Karpas-422 (cell line): ENCODE measurements at regions not wholly inside any gene's neighbourhood (a gene's known extent, or its start where the extent isn't known, plus 50 kb on each side); places are given as distances from the start of the nearest gene placed in this dataset.

Experiments
- DNase-seq: peaks from one replicate; pipeline ENCODE4 v3.0.0-alpha.2; 2015
- H2AFZ ChIP-seq: fragments of 200-600 bp; sonication (generic); 2 replicates; pipeline ENCODE4 v1.6.1; 2014; ENCODE audit warnings: antibody characterized with exemption, low read length, mixed read lengths
- H3K27ac ChIP-seq: fragments of 200-600 bp; sonication (generic); 2 replicates; pipeline ENCODE4 v1.5.1; 2014; ENCODE audit warnings: mild to moderate bottlenecking, low read length, moderate library complexity
- H3K27me3 ChIP-seq: fragments of 200-600 bp; sonication (generic); 2 replicates; pipeline ENCODE4 v1.6.1; 2014; ENCODE audit warnings: low read length, mixed read lengths
- H3K36me3 ChIP-seq: fragments of 200-600 bp; sonication (generic); 2 replicates; pipeline ENCODE4 v1.6.1; 2014; ENCODE audit warnings: low read length, mixed read lengths; ENCODE audit not compliant: insufficient read depth
- H3K4me1 ChIP-seq: fragments of 200-600 bp; sonication (generic); 2 replicates; pipeline ENCODE4 v1.6.1; 2014; ENCODE audit warnings: mild to moderate bottlenecking, low read length, mixed read lengths
- H3K4me2 ChIP-seq: fragments of 200-600 bp; sonication (generic); 2 replicates; pipeline ENCODE4 v1.6.1; 2014; ENCODE audit warnings: low read length, low read depth, mild to moderate bottlenecking; ENCODE audit not compliant: poor library complexity, severe bottlenecking
- H3K4me3 ChIP-seq: fragments of 200-600 bp; sonication (generic); 2 replicates; pipeline ENCODE4 v1.5.1; 2014; ENCODE audit warnings: mild to moderate bottlenecking, antibody characterized with exemption, low read length, mixed read lengths
- H3K79me2 ChIP-seq: fragments of 200-600 bp; sonication (generic); 2 replicates; pipeline ENCODE4 v1.6.1; 2014; ENCODE audit warnings: mild to moderate bottlenecking, low read length, mixed read lengths
- H3K9ac ChIP-seq: fragments of 200-600 bp; sonication (generic); 2 replicates; pipeline ENCODE4 v1.6.0; 2014; ENCODE audit warnings: low read length
- H3K9me2 ChIP-seq: fragments of 200-600 bp; sonication (generic), shearing (Covaris generic); replicated peaks from 2 replicates; pipeline ENCODE4 v1.6.0; 2014; ENCODE audit warnings: mild to moderate bottlenecking, low read length, moderate library complexity; ENCODE audit not compliant: insufficient read depth
- H3K9me3 ChIP-seq: fragments of 300-700, 200-600 bp; sonication (generic); 2 replicates; pipeline ENCODE4 v1.6.1; 2014; ENCODE audit warnings: low read length, mixed read lengths
- H4K20me1 ChIP-seq: fragments of 200-600 bp; sonication (generic); 2 replicates; pipeline ENCODE4 v1.6.1; 2014; ENCODE audit warnings: mild to moderate bottlenecking, antibody characterized with exemption, low read length, low read depth; ENCODE audit not compliant: insufficient read depth

DNA sequence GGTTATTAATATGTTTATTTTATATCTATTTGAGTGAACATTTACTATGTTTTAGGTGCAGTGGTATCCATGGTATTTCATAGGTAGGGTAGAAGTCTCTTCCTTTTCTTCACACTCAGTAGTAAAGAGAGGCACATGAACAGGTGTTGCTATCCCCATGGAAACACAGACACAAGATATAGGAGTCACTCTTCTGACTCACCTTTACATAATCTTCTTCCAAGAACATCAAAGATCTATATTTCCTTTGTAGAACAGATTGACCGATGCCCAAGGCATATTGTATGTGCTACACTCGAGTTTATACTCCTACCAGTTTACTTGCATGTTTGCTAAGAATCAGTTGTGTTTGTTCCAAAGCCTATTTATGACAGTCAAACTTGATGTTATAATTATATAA, 1997.4 kb downstream of the C4orf33 start:
- Histone ChIP-seq H3K9ac (no peak overlapping the region), H3K4me1 (no peaks in the 10 kb centered on the region), H3K27me3 (no peaks in the 10 kb centered on the region), H4K20me1 (no peaks in the 10 kb centered on the region), H3K4me3 (no peak overlapping the region), H3K9me2 (no peaks in the 10 kb centered on the region), H3K4me2 (no peak overlapping the region), H3K27ac (no peak overlapping the region), H3K9me3 (no peaks in the 10 kb centered on the region; the same call in 1 of the 2 replicates), H2AFZ (no peak overlapping the region), H3K79me2 (no peaks in the 10 kb centered on the region), H3K36me3 (no peaks in the 10 kb centered on the region)
- DNase-seq = no peak

DNA sequence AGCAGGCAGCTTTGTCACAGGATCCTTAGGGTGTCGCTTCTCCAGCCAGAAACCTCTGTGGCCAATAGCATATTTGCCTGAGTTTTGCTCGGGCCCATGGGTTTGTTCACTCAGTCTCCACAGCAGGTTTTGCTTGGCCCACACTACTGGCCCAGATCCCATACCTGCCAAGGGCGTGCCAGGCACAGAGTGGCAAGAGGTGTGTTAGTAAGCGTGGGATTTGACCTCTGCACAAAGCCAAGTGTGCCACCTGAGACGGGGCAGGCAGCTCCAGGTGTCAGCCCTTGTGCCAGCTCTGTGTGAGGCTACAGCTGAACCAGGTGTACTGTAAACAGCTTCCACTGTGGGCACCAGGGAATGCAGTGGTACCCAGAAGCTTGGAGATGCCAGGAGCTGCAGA, 2003.0 kb downstream of the C4orf33 start:
- no peaks in the 10 kb centered on the region for H3K4me1 ChIP-seq
- no peak for DNase-seq
- no peak overlapping the region for H3K4me2 ChIP-seq
- H3K79me2 ChIP-seq = no peaks in the 10 kb centered on the region
- no peaks in the 10 kb centered on the region for H3K36me3 ChIP-seq
- H3K9me2 ChIP-seq = no peaks in the 10 kb centered on the region
- no peaks in the 10 kb centered on the region for H4K20me1 ChIP-seq
- peaks cover 3% of the 10 kb centered on the region for H3K9me3 ChIP-seq
- H3K27ac ChIP-seq = no peak overlapping the region
- no peaks in the 10 kb centered on the region for H3K27me3 ChIP-seq
- H3K4me3 ChIP-seq = no peak overlapping the region
- H2AFZ ChIP-seq = no peak overlapping the region
- H3K9ac ChIP-seq = no peak overlapping the region

DNA sequence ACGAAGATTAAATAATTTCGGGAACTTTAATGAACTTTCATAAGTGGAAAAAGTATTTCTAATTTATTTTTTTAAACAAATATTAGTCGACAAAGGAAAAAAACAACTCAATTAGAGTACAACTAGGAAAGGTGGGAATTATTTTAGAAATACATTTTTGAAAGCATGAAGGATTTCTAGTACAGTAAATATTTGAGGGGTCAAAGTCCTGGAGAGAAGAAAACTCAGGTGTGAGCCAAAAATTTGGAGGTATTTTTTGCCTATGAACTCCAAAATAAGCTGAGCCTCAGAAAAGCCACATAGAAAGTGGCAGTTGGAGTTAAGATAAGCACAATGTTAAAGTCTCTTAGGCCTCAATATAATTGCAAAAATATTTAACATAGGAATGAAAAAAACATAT, 2017.3 kb downstream of the C4orf33 start:
- no peak overlapping the region for H3K9ac ChIP-seq
- no peaks in the 10 kb centered on the region for H3K9me2 ChIP-seq
- no peaks in the 10 kb centered on the region for H3K4me1 ChIP-seq
- H3K79me2 ChIP-seq = no peaks in the 10 kb centered on the region
- no peaks in the 10 kb centered on the region for H3K36me3 ChIP-seq
- H3K9me3 ChIP-seq = peaks cover 12% of the 10 kb centered on the region; the same call in 1 of the 2 replicates
- H4K20me1 ChIP-seq = no peaks in the 10 kb centered on the region
- H2AFZ ChIP-seq = no peak overlapping the region
- no peak overlapping the region for H3K4me2 ChIP-seq
- no peak overlapping the region for H3K4me3 ChIP-seq
- no peak for DNase-seq
- no peak overlapping the region for H3K27ac ChIP-seq
- no peaks in the 10 kb centered on the region for H3K27me3 ChIP-seq

DNA sequence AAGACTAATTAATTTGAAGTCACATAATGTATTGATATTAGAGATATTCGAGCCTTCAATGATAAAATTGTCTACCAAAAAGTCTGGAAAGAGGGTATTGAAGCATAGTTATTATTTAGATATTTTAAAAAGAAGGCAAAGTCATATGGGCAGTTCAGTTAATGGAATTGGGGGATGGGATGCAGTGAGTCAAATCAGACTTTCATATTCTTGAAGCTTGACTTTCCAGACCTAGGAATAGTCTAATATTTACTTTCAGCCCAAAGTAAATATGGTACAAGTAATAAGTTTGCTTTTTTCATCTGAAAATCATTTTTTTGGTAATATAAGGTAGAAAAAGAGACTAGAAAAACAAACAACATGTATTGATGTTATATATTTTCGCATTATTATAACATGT, 2017.8 kb downstream of the C4orf33 start:
- Histone ChIP-seq H3K36me3 (no peaks in the 10 kb centered on the region), H3K27ac (no peak overlapping the region), H3K9me3 (peaks cover 8% of the 10 kb centered on the region; the same call in 1 of the 2 replicates), H3K27me3 (no peaks in the 10 kb centered on the region), H3K9me2 (no peaks in the 10 kb centered on the region), H3K9ac (no peak overlapping the region), H3K79me2 (no peaks in the 10 kb centered on the region), H4K20me1 (no peaks in the 10 kb centered on the region), H3K4me2 (no peak overlapping the region), H3K4me1 (no peaks in the 10 kb centered on the region), H2AFZ (no peak overlapping the region), H3K4me3 (no peak overlapping the region; the same call in 1 of the 2 replicates)
- DNase-seq = no peak

DNA sequence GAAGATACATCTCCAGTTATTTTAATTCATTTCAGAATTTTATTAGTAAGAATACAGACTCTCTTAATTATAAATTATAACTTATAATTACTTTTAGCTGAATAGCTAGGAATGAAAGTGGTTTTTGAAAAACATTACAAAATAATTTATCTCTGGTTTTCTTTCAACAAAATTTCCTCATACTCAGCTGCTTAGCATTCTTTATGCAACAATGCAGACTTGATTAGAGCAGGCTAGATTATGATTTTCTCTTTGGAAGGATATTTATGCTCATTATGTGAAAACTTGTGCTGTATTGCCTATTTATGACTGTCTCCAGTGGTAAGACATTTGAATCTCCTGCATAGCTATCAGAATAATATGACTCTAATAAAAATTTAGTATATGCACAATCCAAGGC, 2023.7 kb downstream of the C4orf33 start:
- Histone ChIP-seq H2AFZ (no peak overlapping the region), H3K27me3 (no peaks in the 10 kb centered on the region), H4K20me1 (no peaks in the 10 kb centered on the region), H3K79me2 (no peaks in the 10 kb centered on the region), H3K4me1 (no peaks in the 10 kb centered on the region), H3K9me2 (no peaks in the 10 kb centered on the region), H3K4me3 (no peak overlapping the region), H3K9ac (no peak overlapping the region), H3K36me3 (no peaks in the 10 kb centered on the region), H3K4me2 (no peak overlapping the region), H3K9me3 (peaks cover 3% of the 10 kb centered on the region; the same call in 1 of the 2 replicates), H3K27ac (no peak overlapping the region)
- no peak for DNase-seq

DNA sequence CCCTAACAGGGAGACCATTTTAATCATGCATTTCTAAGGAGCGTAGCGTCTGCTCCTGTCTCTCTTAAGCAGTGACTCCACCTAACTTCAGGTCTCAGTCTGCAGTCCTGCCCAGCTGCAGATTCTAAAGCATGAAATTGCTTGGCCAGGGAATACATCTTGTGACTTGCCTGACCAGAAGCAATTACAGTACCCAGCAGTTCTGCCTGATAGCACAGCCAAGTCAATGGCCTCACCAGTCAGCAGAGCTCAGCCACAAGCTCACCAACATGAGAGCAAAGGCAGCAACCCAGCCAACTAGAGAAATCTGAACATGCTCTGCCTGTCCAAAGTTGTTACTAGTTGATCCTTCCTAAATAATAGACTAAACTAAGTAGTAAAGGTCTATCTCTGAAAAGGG, 2011.9 kb upstream of the PCDH10 start:
- Histone ChIP-seq H3K9me3 (peaks cover 24% of the 10 kb centered on the region), H3K4me3 (no peak overlapping the region), H3K27ac (no peak overlapping the region), H3K9me2 (no peaks in the 10 kb centered on the region; the same call in 1 of the 2 replicates), H3K27me3 (no peaks in the 10 kb centered on the region), H3K4me2 (no peak overlapping the region), H3K36me3 (no peaks in the 10 kb centered on the region), H3K9ac (no peak overlapping the region), H3K4me1 (no peaks in the 10 kb centered on the region), H2AFZ (no peak overlapping the region), H4K20me1 (no peaks in the 10 kb centered on the region), H3K79me2 (no peaks in the 10 kb centered on the region)
- no peak for DNase-seq

DNA sequence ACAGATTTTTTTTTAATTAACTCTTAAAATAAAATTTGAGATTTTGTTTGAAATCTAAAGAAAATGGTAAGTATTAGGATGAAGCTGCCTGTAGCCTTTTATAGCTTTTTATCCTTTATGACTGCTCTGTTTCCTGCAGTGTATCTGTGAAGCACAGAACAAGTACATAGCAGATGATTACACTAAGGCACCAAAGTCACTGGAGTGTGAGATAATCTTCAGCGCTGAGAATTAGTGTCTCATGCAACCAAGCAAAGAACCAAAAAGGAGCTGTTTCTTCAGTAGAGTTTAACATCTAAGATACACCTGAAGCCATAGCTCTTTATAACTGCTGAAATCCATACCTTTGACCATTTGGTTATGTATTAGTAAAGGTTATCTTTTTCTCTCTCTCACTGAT, 1989.8 kb upstream of the PCDH10 start:
- H3K4me3 ChIP-seq = no peak overlapping the region
- no peaks in the 10 kb centered on the region for H3K79me2 ChIP-seq
- DNase-seq = no peak
- no peaks in the 10 kb centered on the region for H3K9me2 ChIP-seq
- no peak overlapping the region for H2AFZ ChIP-seq
- no peaks in the 10 kb centered on the region for H3K27me3 ChIP-seq
- H3K27ac ChIP-seq = no peak overlapping the region
- no peaks in the 10 kb centered on the region for H4K20me1 ChIP-seq
- no peaks in the 10 kb centered on the region for H3K36me3 ChIP-seq
- H3K4me2 ChIP-seq = no peak overlapping the region
- H3K9ac ChIP-seq = no peak overlapping the region
- H3K9me3 ChIP-seq = peaks cover 12% of the 10 kb centered on the region
- H3K4me1 ChIP-seq = no peaks in the 10 kb centered on the region

DNA sequence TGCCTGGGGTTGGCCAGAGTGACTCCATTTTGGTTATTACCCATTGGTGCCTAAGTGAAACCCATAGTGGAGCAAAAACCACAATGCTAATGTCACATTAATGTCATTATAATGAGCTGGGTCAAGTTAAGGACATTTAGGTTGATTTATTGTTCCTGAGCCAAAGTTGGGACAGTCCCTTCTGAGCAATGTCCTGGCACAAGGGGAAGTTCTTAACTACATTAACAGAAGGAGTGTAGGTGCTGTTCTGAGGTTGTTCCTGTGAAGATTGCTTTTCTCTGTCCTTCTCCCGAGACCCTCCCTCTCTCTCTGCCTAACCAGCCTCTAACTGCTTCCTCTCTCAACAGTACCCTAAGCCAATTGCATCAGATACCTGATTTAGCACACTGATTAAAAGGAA, 1956.8 kb upstream of the PCDH10 start:
- 0 out of 2 replicates have a peak, but pooled peaks cover 4% of the 10 kb centered on the region for H3K9me2 ChIP-seq
- H3K79me2 ChIP-seq = no peaks in the 10 kb centered on the region
- H3K9ac ChIP-seq = no peak overlapping the region
- no peak overlapping the region for H3K27ac ChIP-seq
- no peaks in the 10 kb centered on the region for H3K4me1 ChIP-seq
- no peaks in the 10 kb centered on the region for H3K27me3 ChIP-seq
- DNase-seq = no peak
- H4K20me1 ChIP-seq = no peaks in the 10 kb centered on the region
- no peak overlapping the region for H2AFZ ChIP-seq
- no peak overlapping the region for H3K4me3 ChIP-seq
- no peaks in the 10 kb centered on the region for H3K36me3 ChIP-seq
- H3K9me3 ChIP-seq = peaks cover 16% of the 10 kb centered on the region
- H3K4me2 ChIP-seq = no peak overlapping the region

DNA sequence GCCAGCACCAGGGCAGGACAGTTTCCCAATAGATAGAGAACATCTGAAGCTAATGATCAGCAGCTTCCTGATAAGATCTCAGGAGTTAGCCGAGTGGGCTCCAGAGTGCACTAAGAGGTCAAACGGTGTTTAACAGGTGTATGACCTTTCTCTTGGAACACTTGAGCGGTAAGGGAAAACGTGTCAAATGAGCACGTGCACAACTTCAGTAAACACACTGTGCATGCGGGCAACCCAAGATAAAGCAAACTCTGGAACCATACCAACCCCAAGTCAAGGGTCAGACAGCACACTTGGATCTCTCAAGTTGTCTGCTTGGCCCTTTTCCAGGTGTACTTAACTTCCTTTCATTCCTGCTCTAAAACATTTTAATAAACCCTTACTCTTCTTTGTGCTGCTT, 1941.5 kb upstream of the PCDH10 start:
- Histone ChIP-seq H3K9me2 (no peaks in the 10 kb centered on the region), H3K4me3 (no peak overlapping the region), H3K27me3 (no peaks in the 10 kb centered on the region)

More for the DNA sequence above, 1941.5 kb upstream of the PCDH10 start:
- H3K4me1 ChIP-seq = no peaks in the 10 kb centered on the region
- no peak overlapping the region for H3K9ac ChIP-seq
- H2AFZ ChIP-seq = no peak overlapping the region
- no peak overlapping the region for H3K4me2 ChIP-seq
- no peaks in the 10 kb centered on the region for H4K20me1 ChIP-seq
- H3K9me3 ChIP-seq = peaks cover 14% of the 10 kb centered on the region
- no peaks in the 10 kb centered on the region for H3K36me3 ChIP-seq
- H3K79me2 ChIP-seq = no peaks in the 10 kb centered on the region
- H3K27ac ChIP-seq = no peak overlapping the region
- no peak for DNase-seq
